HG03460 (cell line): ENCODE measurements at regions not wholly inside any gene's neighbourhood (a gene's known extent, or its start where the extent isn't known, plus 50 kb on each side); places are given as distances from the start of the nearest gene placed in this dataset.

Experiments used
- ATAC-seq: cut with Tn5 transposase; IDR thresholded peaks from one replicate; pipeline ENCODE4 v1.9.1; 2021; ENCODE audit not compliant: unreplicated experiment

- ATAC-seq, result no peak
These were observed 297.4 kb upstream of the RTL1 start for GRCh38 chr14:101200650-101201516.

- ATAC-seq, result no peak
These were observed 298.1 kb upstream of the RTL1 start for GRCh38 chr14:101201535-101202151.

GRCh38 chr14:101202627-101203404 lies 299.3 kb upstream of the RTL1 start:
- ATAC-seq, result no peak

GRCh38 chr14:101206556-101206955 lies 303.0 kb upstream of the RTL1 start:
- ATAC-seq, result no peak

- no peak for ATAC-seq
These were observed 303.5 kb upstream of the RTL1 start for GRCh38 chr14:101207041-101207440.

- no peak for ATAC-seq
These were observed 304.4 kb upstream of the RTL1 start for GRCh38 chr14:101207897-101208296.

GRCh38 chr14:101209594-101209993 lies 306.1 kb upstream of the RTL1 start:
- ATAC-seq, result no peak

- no peak for ATAC-seq
These were observed 311.7 kb upstream of the RTL1 start for GRCh38 chr14:101215266-101215665.

- ATAC-seq, result no peak
These were observed 312.4 kb upstream of the RTL1 start for GRCh38 chr14:101215927-101216326.

GRCh38 chr14:101216366-101217079 lies 313.0 kb upstream of the RTL1 start:
- no peak for ATAC-seq

- no peak for ATAC-seq
These were observed 313.6 kb upstream of the RTL1 start for GRCh38 chr14:101217080-101217463.

GRCh38 chr14:101217616-101218371 lies 314.3 kb upstream of the RTL1 start:
- no peak for ATAC-seq

GRCh38 chr14:101219896-101220703 lies 316.6 kb upstream of the RTL1 start:
- no peak for ATAC-seq

GRCh38 chr14:101220921-101221510 lies 317.5 kb upstream of the RTL1 start:
- no peak for ATAC-seq

- no peak for ATAC-seq
These were observed 318.1 kb upstream of the RTL1 start for GRCh38 chr14:101221549-101222160.

GRCh38 chr14:101222362-101223070 lies 319.0 kb upstream of the RTL1 start:
- no peak for ATAC-seq

GRCh38 chr14:101223127-101223526 lies 319.6 kb upstream of the RTL1 start:
- ATAC-seq, result no peak

- no peak for ATAC-seq
These were observed 320.1 kb upstream of the RTL1 start for GRCh38 chr14:101223561-101224162.
